Activated T-helper 17 cell treated with anti-CD3 and anti-CD28 coated beads, Interleukin-2, amount 50 U/mL, for 72 hours (primary cell): ENCODE measurements at regions not wholly inside any gene's neighbourhood (a gene's known extent, or its start where the extent isn't known, plus 50 kb on each side); places are given as distances from the start of the nearest gene placed in this dataset.

Source experiments
- ATAC-seq: fragments of 150-1000 bp; cut with Tn5 transposase; replicated peaks from 2 replicates; pipeline ENCODE4 v1.10.0; 2021; ENCODE audit warnings: mild to moderate bottlenecking, moderate library complexity
- H3K27ac Mint-ChIP-seq: one replicate; pipeline ENCODE4 v1.8.0; 2022; ENCODE audit warnings: mixed read lengths
- H3K27me3 Mint-ChIP-seq: one replicate; pipeline ENCODE4 v1.8.0; 2022; ENCODE audit warnings: mixed read lengths
- H3K36me3 Mint-ChIP-seq: one replicate; pipeline ENCODE4 v1.8.0; 2022; ENCODE audit warnings: low read depth, mild to moderate bottlenecking, mixed read lengths
- H3K4me1 Mint-ChIP-seq: one replicate; pipeline ENCODE4 v1.8.0; 2022; ENCODE audit warnings: mixed read lengths
- H3K4me3 Mint-ChIP-seq: one replicate; pipeline ENCODE4 v1.8.0; 2022; ENCODE audit warnings: mild to moderate bottlenecking, mixed read lengths
- H3K9me3 Mint-ChIP-seq: one replicate; pipeline ENCODE4 v1.8.0; 2022; ENCODE audit warnings: mixed read lengths

DNA sequence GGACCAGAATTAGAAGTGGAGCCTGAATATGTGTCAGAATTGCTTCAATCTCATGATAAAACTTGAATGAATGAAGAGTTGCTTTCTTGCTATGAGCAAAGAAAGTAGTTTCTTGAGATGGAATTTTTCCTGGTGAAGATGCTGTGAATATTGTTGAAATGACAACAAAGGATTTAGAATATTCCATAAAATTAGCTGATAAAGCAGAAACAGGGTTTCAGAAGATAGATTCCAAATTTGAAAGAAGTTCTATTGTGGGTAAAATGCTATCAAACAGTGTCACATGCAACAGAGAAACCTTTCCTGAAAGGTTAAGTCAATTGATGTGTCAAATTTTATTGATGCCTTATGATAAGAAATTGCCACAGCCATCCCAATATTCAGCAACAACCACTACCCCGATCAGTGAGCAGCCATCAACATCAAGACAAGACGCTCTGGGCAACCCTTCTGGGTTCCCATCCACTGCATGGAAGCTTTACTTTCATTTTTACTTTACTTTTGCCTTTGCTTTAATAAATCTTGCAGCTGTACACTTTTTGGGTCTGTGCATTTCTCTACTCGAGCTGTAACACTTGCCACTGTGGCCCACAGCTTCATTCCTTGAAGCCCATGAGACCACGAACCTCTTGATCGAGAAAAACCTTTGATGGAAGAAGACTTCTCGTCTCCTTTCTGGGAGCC lies 104.0 kb upstream of the SSTR1 start:
- H3K27ac Mint-ChIP-seq: no peak overlapping the region
- H3K4me3 Mint-ChIP-seq: no peak overlapping the region
- H3K27me3 Mint-ChIP-seq: no peaks in the 10 kb centered on the region
- ATAC-seq: no peak
- H3K36me3 Mint-ChIP-seq: no peaks in the 10 kb centered on the region
- peaks cover 8% of the 10 kb centered on the region for H3K4me1 Mint-ChIP-seq
- H3K9me3 Mint-ChIP-seq: peaks cover 18% of the 10 kb centered on the region

GRCh38 chr14:38105106-38105702 lies 102.5 kb upstream of the SSTR1 start:
- ATAC-seq: no peak
- peaks cover 26% of the 10 kb centered on the region for H3K9me3 Mint-ChIP-seq
- H3K27me3 Mint-ChIP-seq: no peaks in the 10 kb centered on the region
- no peaks in the 10 kb centered on the region for H3K36me3 Mint-ChIP-seq
- no peak overlapping the region for H3K4me3 Mint-ChIP-seq
- H3K27ac Mint-ChIP-seq: no peak overlapping the region
- H3K4me1 Mint-ChIP-seq: peaks cover 8% of the 10 kb centered on the region

DNA sequence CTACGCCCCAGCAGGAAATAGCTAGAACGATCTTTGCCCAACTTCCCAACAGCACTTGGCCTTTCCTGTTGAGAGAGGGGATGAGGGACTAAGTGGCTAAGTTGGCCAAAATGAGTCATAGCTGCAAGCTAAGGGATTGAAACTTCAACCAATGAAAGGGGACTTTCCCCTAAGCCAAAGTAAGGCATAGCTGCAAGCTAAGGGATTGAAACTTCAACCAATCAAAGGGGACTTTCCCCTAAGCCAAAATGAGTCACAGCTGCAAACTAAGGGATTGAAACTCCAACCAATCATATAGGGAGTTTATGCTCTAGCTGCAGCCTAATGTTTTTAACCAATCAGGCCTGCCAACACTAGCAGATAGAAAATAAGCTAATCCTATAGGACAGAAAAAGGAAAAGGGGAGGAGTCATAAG lies 100.5 kb upstream of the SSTR1 start:
- Mint-ChIP-seq H3K9me3 (peaks cover 31% of the 10 kb centered on the region), H3K4me1 (peaks cover 8% of the 10 kb centered on the region), H3K36me3 (no peaks in the 10 kb centered on the region), H3K27ac (no peak overlapping the region), H3K4me3 (peak overlapping the region; percentile 8), H3K27me3 (no peaks in the 10 kb centered on the region)
- ATAC-seq: peak; percentile 95

GRCh38 chr14:38108681-38109080 lies 99.0 kb upstream of the SSTR1 start:
- Mint-ChIP-seq H3K27me3 (no peaks in the 10 kb centered on the region), H3K36me3 (no peaks in the 10 kb centered on the region), H3K4me3 (no peak overlapping the region), H3K4me1 (peaks cover 8% of the 10 kb centered on the region), H3K9me3 (peaks cover 30% of the 10 kb centered on the region), H3K27ac (no peak overlapping the region)
- ATAC-seq: no peak

GRCh38 chr14:38110258-38110657 lies 97.4 kb upstream of the SSTR1 start:
- ATAC-seq: no peak
- H3K36me3 Mint-ChIP-seq: no peaks in the 10 kb centered on the region
- H3K27ac Mint-ChIP-seq: no peak overlapping the region
- H3K4me1 Mint-ChIP-seq: peaks cover 8% of the 10 kb centered on the region
- H3K27me3 Mint-ChIP-seq: no peaks in the 10 kb centered on the region
- peaks cover 35% of the 10 kb centered on the region for H3K9me3 Mint-ChIP-seq
- H3K4me3 Mint-ChIP-seq: no peak overlapping the region

GRCh38 chr14:38111046-38111445 lies 96.7 kb upstream of the SSTR1 start:
- Mint-ChIP-seq H3K4me3 (no peak overlapping the region), H3K27me3 (no peaks in the 10 kb centered on the region), H3K36me3 (no peaks in the 10 kb centered on the region), H3K4me1 (peaks cover 8% of the 10 kb centered on the region), H3K27ac (no peak overlapping the region), H3K9me3 (peaks cover 35% of the 10 kb centered on the region)
- ATAC-seq: no peak

DNA sequence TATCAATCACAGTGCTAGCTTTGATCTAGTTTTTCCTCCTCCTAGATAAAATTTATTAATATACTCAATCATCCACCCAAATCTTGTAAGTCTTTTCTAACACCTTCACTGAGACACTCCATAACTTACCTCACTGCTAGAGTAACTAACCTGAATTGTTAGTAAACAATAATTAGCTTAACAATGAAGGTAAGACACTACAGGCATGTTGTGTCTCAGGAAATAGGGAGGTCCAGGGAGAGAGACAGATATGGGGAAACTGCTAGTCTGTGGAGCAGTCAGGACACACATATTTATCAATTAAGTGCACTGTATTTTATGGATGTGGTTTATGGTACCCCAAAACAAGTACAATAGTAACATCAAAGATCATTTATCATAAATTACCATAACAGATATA lies 94.2 kb upstream of the SSTR1 start:
- Mint-ChIP-seq H3K4me1 (no peaks in the 10 kb centered on the region), H3K36me3 (no peaks in the 10 kb centered on the region), H3K4me3 (no peak overlapping the region), H3K27ac (no peak overlapping the region), H3K27me3 (no peaks in the 10 kb centered on the region), H3K9me3 (peaks cover 21% of the 10 kb centered on the region)
- ATAC-seq: no peak

DNA sequence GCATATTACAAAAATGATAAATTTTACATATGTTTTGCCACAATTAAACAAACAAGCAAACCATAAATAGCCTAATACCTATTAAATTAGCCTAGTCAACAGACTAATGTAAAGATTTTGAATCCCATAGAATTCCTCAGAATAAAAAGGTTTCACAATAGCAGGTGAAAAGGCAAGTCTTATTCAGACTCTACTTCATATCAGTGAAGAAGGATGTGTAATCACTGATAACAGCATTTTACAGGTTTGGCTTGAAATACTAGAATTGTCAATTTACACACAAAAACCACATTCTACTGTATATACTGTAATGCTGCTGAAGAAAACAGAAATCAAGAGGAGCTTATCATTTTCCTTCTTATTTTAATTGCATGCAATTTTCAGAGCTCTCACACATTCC lies 90.8 kb upstream of the SSTR1 start:
- Mint-ChIP-seq H3K36me3 (no peaks in the 10 kb centered on the region), H3K4me3 (no peak overlapping the region), H3K9me3 (peaks cover 8% of the 10 kb centered on the region), H3K27ac (no peak overlapping the region), H3K4me1 (no peaks in the 10 kb centered on the region), H3K27me3 (no peaks in the 10 kb centered on the region)
- no peak for ATAC-seq

DNA sequence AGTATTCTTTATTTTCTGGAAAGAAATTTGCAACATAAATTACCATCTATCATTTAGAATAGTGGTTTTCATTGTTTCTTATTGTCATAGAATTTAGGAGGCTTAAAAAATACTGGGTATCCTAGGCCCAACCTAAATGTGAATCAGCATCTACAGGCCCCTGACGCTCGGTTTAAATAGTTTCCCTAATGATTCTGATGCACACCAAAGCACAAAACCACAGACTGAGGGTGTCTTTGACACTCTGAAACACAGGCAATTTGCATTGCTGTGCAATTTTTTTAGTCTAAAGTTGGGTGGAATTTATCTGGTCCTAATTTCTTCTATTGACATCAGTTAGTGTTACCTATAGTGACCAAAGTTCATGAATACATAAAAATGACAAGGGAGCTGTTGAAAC lies 87.6 kb upstream of the SSTR1 start:
- ATAC-seq: no peak
- Mint-ChIP-seq H3K4me3 (no peak overlapping the region), H3K27me3 (no peaks in the 10 kb centered on the region), H3K9me3 (no peaks in the 10 kb centered on the region), H3K4me1 (no peaks in the 10 kb centered on the region), H3K27ac (no peak overlapping the region), H3K36me3 (no peaks in the 10 kb centered on the region)

DNA sequence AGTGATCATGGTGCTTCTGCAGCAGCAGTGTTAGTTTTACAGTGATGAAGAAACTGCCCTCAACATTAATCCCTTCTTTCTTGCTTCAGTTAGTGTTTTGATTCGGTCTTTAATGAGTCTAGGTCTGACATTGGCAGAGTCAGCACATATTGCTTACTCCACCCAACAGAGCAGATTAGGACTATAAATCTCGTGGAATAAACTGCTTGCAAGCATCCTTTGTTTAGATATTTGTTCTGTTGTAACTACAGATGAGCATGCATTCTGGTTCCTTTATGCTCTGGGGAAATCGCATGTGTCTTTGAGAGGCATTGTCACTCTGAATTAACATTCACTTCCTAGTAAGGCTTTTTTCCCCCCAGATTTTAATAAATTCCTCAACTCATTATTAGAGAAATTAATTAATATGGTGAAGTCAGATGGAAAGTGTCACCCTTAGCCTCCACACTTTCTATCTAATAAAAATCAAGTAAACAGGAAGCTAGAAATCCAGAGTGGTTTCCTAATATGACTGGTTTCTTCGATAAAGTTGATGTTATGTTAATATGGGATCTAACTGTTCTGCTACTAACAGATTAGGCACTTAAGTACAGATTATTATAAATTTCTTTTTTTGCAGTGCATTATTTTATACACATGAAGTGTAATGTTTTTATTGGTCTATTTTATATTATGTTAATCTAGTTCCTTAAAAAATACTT lies 86.2 kb upstream of the SSTR1 start:
- no peaks in the 10 kb centered on the region for H3K4me1 Mint-ChIP-seq
- no peaks in the 10 kb centered on the region for H3K27me3 Mint-ChIP-seq
- H3K9me3 Mint-ChIP-seq: no peaks in the 10 kb centered on the region
- H3K4me3 Mint-ChIP-seq: no peak overlapping the region
- H3K36me3 Mint-ChIP-seq: no peaks in the 10 kb centered on the region
- no peak overlapping the region for H3K27ac Mint-ChIP-seq
- no peak for ATAC-seq

DNA sequence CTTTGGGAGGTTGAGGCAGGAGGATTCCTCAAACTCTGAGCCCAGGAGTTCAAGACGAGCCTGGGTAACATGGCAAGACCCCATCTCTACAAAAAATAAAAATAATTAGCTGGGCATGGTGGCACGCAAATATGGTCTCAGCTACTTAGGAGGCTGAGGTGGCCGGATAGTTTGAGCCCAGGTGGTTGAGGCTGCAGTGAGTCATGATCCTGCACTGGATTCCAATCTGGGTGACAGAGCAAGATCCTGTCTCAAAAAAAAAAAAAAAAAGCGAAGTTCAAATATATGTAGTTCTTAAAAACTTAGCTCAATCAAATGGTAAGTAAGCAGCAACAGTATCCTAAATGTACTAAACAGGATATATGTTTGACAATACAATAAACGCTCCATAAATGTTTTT lies 85.5 kb upstream of the SSTR1 start:
- Mint-ChIP-seq H3K4me1 (no peaks in the 10 kb centered on the region), H3K27me3 (no peaks in the 10 kb centered on the region), H3K4me3 (no peak overlapping the region), H3K36me3 (no peaks in the 10 kb centered on the region), H3K9me3 (no peaks in the 10 kb centered on the region), H3K27ac (no peak overlapping the region)
- ATAC-seq: no peak

- H3K4me3 Mint-ChIP-seq: no peak overlapping the region
- no peak for ATAC-seq
- no peaks in the 10 kb centered on the region for H3K36me3 Mint-ChIP-seq
- no peaks in the 10 kb centered on the region for H3K27me3 Mint-ChIP-seq
- no peaks in the 10 kb centered on the region for H3K9me3 Mint-ChIP-seq
- no peak overlapping the region for H3K27ac Mint-ChIP-seq
- H3K4me1 Mint-ChIP-seq: peaks cover under 1% of the 10 kb centered on the region
Measured at GRCh38 chr14:38124506-38124905, 83.2 kb upstream of the SSTR1 start.

DNA sequence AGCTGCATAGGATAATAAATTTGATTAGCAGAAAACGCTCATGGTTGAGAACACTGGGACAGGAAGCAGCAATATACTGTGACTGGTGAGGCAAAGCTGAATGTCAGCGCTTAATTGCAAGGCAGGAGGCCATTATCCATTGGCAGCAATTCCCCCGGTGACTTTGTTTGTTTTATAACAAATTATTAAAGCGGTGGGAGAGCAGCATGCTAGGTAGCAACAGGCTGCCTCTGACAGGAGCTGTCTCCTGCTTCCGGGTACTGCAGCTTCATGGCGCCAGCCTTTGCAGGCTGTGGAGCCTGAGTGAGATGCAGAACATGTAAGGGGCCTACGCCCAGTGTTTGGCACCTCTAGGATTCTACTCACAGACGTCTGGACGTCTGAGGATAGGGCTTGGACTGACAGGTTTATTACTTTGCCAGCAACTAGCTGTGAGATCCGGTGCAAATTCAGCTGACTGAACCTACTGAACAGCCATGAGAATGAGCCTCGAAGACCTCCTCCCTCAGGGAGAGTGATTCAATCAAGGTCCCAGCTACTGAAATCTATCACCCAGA lies 82.1 kb upstream of the SSTR1 start:
- no peak for ATAC-seq
- H3K27me3 Mint-ChIP-seq: no peaks in the 10 kb centered on the region
- H3K4me1 Mint-ChIP-seq: peaks cover 7% of the 10 kb centered on the region
- H3K36me3 Mint-ChIP-seq: no peaks in the 10 kb centered on the region
- no peaks in the 10 kb centered on the region for H3K9me3 Mint-ChIP-seq
- no peak overlapping the region for H3K4me3 Mint-ChIP-seq
- no peak overlapping the region for H3K27ac Mint-ChIP-seq

DNA sequence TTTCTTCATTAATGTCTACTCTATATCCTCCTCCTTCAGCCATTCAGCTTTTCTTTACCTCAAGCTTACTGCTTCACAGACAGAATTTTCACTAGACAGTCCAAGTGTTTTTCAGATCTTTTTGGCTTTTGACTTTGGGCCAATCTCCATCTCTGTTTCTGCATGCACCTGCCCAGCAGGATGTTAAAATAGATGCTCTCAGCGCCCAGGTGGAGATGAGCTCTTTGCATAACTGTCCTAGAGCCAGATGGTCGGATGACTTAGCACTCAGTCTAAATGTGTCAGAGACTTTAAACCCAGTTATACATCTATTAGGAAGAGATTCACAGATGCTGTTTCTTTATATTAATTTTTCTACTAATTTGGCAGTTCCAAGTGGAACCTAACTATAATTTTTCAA lies 80.3 kb upstream of the SSTR1 start:
- H3K27ac Mint-ChIP-seq: no peak overlapping the region
- H3K4me1 Mint-ChIP-seq: peaks cover 7% of the 10 kb centered on the region
- no peaks in the 10 kb centered on the region for H3K9me3 Mint-ChIP-seq
- no peak overlapping the region for H3K4me3 Mint-ChIP-seq
- no peaks in the 10 kb centered on the region for H3K36me3 Mint-ChIP-seq
- no peaks in the 10 kb centered on the region for H3K27me3 Mint-ChIP-seq
- ATAC-seq: no peak

- Mint-ChIP-seq H3K27ac (no peak overlapping the region), H3K9me3 (no peaks in the 10 kb centered on the region), H3K36me3 (no peaks in the 10 kb centered on the region), H3K4me1 (peaks cover 7% of the 10 kb centered on the region), H3K4me3 (no peak overlapping the region), H3K27me3 (no peaks in the 10 kb centered on the region)
- no peak for ATAC-seq
Measured at GRCh38 chr14:38127784-38128183, 79.9 kb upstream of the SSTR1 start.
